Gastroesophageal sphincter (tissue), 4 donors: ENCODE measurements at regions not wholly inside any gene's neighbourhood (a gene's known extent, or its start where the extent isn't known, plus 50 kb on each side); places are given as distances from the start of the nearest gene placed in this dataset.
"Not testable (repeated sequence)": the region's sequence is repeated elsewhere in the genome, so short reads cannot be mapped to it uniquely, and the experiment has no call there.

Experiments
- ATAC-seq: fragments of 150-250 bp; one replicate; pipeline ENCODE4 v1.9.1; 2016; ENCODE audit warnings: mild to moderate bottlenecking, moderate library complexity
- H3K27ac ChIP-seq, 4 donors: fragments of 200-600 bp; sonication (generic) in 3 of 4; 1 replicate in 3 of 4; 2 replicates in 1 of 4; pipeline ENCODE4 v1.5.1; 2016 to 2019
- H3K27me3 ChIP-seq: fragments of 200-600 bp; sonication (generic); one replicate; pipeline ENCODE4 v1.5.1; 2019
- H3K36me3 ChIP-seq, 2 donors: fragments of 200-600 bp; sonication (generic); one replicate each; pipeline ENCODE4 v1.5.1; 2019; ENCODE audit warnings: control low read depth in 1 of 2
- H3K4me1 ChIP-seq, 3 donors: fragments of 200-600 bp; sonication (generic); 1 replicate in 2 of 3; 2 replicates in 1 of 3; pipeline ENCODE4 v1.5.1; 2016 to 2019; ENCODE audit warnings: control low read depth in 2 of 3
- H3K4me3 ChIP-seq, 2 donors: fragments of 200-600 bp; sonication (generic); one replicate each; pipeline ENCODE4 v1.5.1; 2019; ENCODE audit warnings: mild to moderate bottlenecking in 1 of 2, moderate library complexity in 1 of 2
- H3K9me3 ChIP-seq, 3 donors: fragments of 200-600 bp; sonication (generic); one replicate each; pipeline ENCODE4 v1.5.1; 2017 to 2019; ENCODE audit warnings: control low read depth in 2 of 3
- CTCF ChIP-seq, 4 experiments: fragments of 200-600 bp in 2 of 4; fragments of 450-650 bp in 2 of 4; sonication (generic) in 1 of 4; IDR thresholded peaks; one replicate each; pipeline ENCODE4 v1.5.1; 2017 to 2019; ENCODE audit warnings: antibody characterized with exemption in 4 of 4, mild to moderate bottlenecking in 2 of 4, moderate library complexity in 2 of 4
- EP300 ChIP-seq: sonication (generic); formaldehyde crosslinking; IDR thresholded peaks from one replicate; pipeline ENCODE4 v1.6.1; 2017; ENCODE audit warnings: antibody characterized with exemption, mild to moderate bottlenecking
- POLR2A ChIP-seq, 2 donors: fragments of 450-650 bp; IDR thresholded peaks; one replicate each; pipeline ENCODE4 v1.6.1; 2017; ENCODE audit warnings: antibody characterized with exemption in 2 of 2, mild to moderate bottlenecking in 2 of 2, moderate library complexity in 1 of 2
- POLR2AphosphoS5 ChIP-seq: sonication (generic); formaldehyde crosslinking; IDR thresholded peaks from one replicate; pipeline ENCODE4 v1.6.1; 2017; ENCODE audit warnings: antibody characterized with exemption
- WGBS, 2 donors: methylation state at CpG; one replicate each; pipeline ENCODE4 v1.1.5; 2018; ENCODE audit warnings: low coverage in 1 of 2; 5-methylcytosine and 5-hydroxymethylcytosine counted together

GRCh38 chr9:97140566-97140965, 101.6 kb upstream of the CTSV start:
- TF ChIP-seq CTCF (IDR thresholded peaks at IDR 0.05) (no peak), EP300 (no peak), POLR2A (IDR thresholded peaks at IDR 0.05) (no peak), POLR2AphosphoS5 (no peak)
- Histone ChIP-seq H3K4me1 (no peaks in the 10 kb centered on the region), H3K36me3 (no peaks in the 10 kb centered on the region), H3K9me3 (no peaks in the 10 kb centered on the region), H3K27me3 (no peaks in the 10 kb centered on the region), H3K4me3 (no peak overlapping the region), H3K27ac (no peak overlapping the region)
- ATAC-seq = no peak
- 0 to 44% methylated on average over 1 to 2 of the region's 2 CpGs for WGBS, 2 donors

GRCh38 chr9:97136421-97136820, 97.5 kb upstream of the CTSV start:
- WGBS, 2 donors = 55% methylated on average over 2 of the region's 2 CpGs; no CpG with 5 or more reads in 1 of the 2 donors
- no peak overlapping the region for H3K27ac ChIP-seq
- no peaks in the 10 kb centered on the region for H3K36me3 ChIP-seq
- H3K27me3 ChIP-seq = no peaks in the 10 kb centered on the region
- no peak for TF ChIP-seq CTCF (IDR thresholded peaks at IDR 0.05)
- no peak for TF ChIP-seq EP300
- TF ChIP-seq POLR2A (IDR thresholded peaks at IDR 0.05) = no peak
- no peak for TF ChIP-seq POLR2AphosphoS5
- no peaks in the 10 kb centered on the region for H3K9me3 ChIP-seq
- no peak overlapping the region for H3K4me3 ChIP-seq
- no peak for ATAC-seq
- no peaks in the 10 kb centered on the region for H3K4me1 ChIP-seq

- H3K36me3 ChIP-seq, H3K27me3 ChIP-seq, ATAC-seq, H3K9me3 ChIP-seq, H3K4me3 ChIP-seq, H3K27ac ChIP-seq, H3K4me1 ChIP-seq: not testable (repeated sequence)
- 100% methylated on average over 1 to 3 of the region's 4 CpGs for WGBS, 2 donors
Observed at GRCh38 chr9:97133966-97134365, 95.0 kb upstream of the CTSV start.

- no peaks in the 10 kb centered on the region for H3K36me3 ChIP-seq
- no peak for ATAC-seq
- TF ChIP-seq CTCF (IDR thresholded peaks at IDR 0.05) (no peak), EP300 (no peak), POLR2A (IDR thresholded peaks at IDR 0.05) (no peak), POLR2AphosphoS5 (no peak)
- no peak overlapping the region for H3K27ac ChIP-seq
- no peaks in the 10 kb centered on the region for H3K4me1 ChIP-seq
- WGBS, 2 donors = 73% methylated on average over 1 of the region's 2 CpGs; no CpG with 5 or more reads in 1 of the 2 donors
- no peaks in the 10 kb centered on the region for H3K9me3 ChIP-seq
- no peaks in the 10 kb centered on the region for H3K27me3 ChIP-seq
- H3K4me3 ChIP-seq = no peak overlapping the region
Observed at GRCh38 chr9:97132865-97133264, 93.9 kb upstream of the CTSV start.

- H3K9me3 ChIP-seq, H3K36me3 ChIP-seq, H3K27me3 ChIP-seq, H3K27ac ChIP-seq, H3K4me1 ChIP-seq, H3K4me3 ChIP-seq, ATAC-seq: not testable (repeated sequence)
- 78 to 89% methylated on average over 5 to 7 of the region's 16 CpGs for WGBS, 2 donors
Observed at GRCh38 chr9:97130864-97131263, 91.9 kb upstream of the CTSV start.

- ATAC-seq, H3K4me1 ChIP-seq, H3K36me3 ChIP-seq, H3K27me3 ChIP-seq, H3K9me3 ChIP-seq, H3K27ac ChIP-seq, H3K4me3 ChIP-seq: not testable (repeated sequence)
- WGBS, 2 donors = no CpG with 5 or more reads among the region's 27 CpGs
Observed at GRCh38 chr9:97130387-97130786, 91.4 kb upstream of the CTSV start.

- ATAC-seq = no peak
- Histone ChIP-seq H3K27ac (no peak overlapping the region), H3K4me1 (no peaks in the 10 kb centered on the region), H3K4me3 (no peak overlapping the region), H3K9me3 (no peaks in the 10 kb centered on the region), H3K27me3 (no peaks in the 10 kb centered on the region), H3K36me3 (no peaks in the 10 kb centered on the region)
- TF ChIP-seq EP300 = no peak
- TF ChIP-seq POLR2A (IDR thresholded peaks at IDR 0.05) = no peak
- 90 to 100% methylated on average over 1 to 3 of the region's 3 CpGs for WGBS, 2 donors
Observed at GRCh38 chr9:97128919-97129318, 90.0 kb upstream of the CTSV start.
